GM18517 (cell line): ENCODE measurements at regions not wholly inside any gene's neighbourhood (a gene's known extent, or its start where the extent isn't known, plus 50 kb on each side); places are given as distances from the start of the nearest gene placed in this dataset.

Source experiments
- ATAC-seq: cut with Tn5 transposase; IDR thresholded peaks from one replicate; pipeline ENCODE4 v1.9.1; 2021; ENCODE audit warnings: mild to moderate bottlenecking, moderate library complexity; ENCODE audit not compliant: unreplicated experiment

DNA sequence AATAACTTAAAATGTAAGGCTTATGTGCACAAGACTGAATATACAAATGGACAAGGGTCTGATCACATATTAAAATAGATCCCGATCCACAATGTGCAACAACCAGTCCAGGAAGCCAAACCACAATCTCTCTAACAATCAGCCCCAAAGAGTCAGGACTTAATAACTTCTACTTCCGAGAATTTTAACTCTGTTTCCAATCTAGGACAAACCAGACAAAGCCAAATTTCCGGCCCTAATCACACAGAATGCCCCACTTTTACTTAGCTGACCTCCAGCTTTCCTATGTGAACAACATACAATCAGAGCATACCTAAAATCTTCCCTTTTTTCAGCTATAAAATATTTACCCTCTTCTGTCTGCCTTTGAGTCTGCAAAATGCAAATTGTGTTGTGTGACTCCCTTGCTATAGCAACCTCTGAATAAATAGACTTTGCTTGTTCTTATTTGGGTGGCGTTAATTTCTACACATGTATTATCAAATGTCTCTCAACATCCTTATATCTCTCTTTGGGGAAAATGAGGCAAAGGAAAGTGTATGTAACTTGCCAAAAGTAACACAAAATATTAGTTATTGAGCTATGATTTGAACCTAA is 381.9 kb upstream of the MC4R start:
- ATAC-seq = no peak

DNA sequence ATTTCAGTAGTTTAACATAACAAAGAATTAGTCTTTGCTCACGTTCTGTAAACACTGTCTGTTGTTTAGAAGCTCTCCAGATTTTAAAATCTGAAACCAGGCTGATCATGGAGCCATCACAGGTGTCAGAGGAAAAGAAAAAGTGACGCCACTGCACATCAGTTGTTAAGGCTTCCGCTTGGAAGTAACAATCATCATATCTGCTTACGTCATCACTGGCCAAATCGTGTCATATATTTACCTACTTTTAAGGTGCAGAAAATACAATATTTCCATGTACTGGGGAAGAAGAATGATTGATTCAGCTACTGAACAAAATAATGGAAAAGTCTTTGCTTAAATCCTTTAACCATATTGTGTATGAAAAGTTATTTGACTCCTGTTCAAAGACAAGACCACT is 382.6 kb upstream of the MC4R start:
- no peak for ATAC-seq

DNA sequence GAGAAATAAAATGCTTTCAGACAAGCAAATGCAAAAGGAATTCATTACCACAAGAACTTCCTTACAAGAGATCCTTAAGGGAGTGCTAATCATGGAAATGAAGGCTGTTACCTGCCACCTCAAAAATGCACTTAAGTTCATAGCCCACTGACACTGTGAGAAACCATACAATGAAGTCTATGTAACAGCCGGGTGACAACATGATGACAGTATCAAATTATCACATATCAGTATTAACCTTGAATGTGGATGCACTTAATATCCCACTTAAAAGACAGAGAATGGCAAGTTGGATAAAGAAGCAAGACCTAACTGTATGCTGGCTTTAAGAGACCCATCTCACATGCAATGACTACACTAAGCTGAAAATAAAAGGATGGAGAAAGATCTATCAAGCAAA is 403.4 kb upstream of the MC4R start:
- no peak for ATAC-seq

DNA sequence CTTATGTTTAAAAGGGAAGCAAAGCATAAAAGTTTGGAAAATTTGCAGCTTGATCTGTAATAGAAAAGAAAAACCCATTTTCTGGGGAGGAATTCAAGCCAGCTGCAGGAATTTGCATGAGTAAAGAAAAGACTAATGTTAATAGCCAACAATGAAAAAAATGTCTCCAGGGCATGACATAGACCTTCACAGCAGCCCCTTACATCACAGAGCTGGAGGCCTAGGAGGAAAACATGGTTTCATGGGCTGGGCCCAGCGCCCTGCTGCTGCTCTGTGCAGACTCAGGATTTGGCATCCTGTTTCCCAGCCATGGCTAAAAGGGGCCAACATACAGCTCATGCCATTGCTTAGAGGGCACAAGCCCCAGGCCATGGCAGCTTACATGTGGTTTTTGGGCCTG is 411.6 kb upstream of the MC4R start:
- ATAC-seq = no peak

DNA sequence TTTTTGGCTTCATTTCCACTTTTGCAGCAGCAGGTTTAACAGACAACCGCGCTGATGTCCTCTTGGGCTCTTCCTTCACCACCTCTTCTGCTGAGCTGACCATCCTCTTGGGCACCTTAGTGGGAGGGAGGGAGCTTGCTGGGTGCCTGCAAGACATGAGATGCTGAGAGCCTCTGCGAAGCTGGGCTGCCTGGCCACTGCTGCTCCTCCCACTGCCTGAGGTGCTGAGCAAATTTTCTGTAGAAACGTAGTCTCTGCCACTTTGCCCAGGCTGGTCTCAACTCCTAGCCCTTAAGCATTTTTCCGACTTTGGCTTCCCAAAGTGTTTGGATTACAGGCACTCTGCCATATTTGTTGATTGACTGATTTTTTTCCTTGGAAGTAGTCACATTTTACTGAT is 422.2 kb upstream of the MC4R start:
- ATAC-seq = no peak

DNA sequence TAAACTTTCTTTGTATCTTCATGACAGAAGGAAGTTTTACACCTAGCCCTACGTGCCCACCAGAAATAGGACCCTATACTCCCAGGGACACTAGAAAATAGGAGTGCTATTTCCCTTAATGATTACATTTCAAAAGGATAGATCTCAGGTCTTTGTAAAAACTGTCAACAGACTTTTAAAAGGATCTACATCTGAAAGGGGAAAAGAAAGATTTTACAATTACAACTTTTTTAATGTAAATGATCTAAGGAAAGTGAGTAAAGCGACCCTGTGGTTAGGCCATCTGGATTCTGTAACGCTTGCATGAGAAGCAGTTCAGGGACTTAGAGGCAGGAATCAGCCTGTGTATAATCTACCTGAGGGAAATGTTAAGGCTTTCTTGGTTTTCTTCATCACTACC is 431.8 kb upstream of the MC4R start:
- no peak for ATAC-seq

DNA sequence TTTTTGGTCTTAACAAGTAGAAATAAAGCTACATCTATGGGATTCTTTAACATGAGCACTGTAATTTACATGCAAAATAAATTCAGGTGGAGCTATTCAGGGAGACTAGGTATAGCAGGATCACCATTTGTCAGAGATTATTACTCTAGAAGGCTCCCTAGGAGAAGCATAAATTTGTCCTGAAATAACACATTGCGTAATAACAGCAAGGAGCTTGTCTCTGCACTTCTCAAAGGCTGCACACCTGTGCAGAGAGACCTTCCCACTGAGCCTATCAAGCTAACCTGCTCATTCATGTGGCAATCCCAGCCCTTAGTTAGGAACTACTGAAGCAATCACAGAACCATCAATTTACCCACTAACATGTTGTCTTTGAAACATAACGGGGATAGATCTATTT is 437.4 kb upstream of the MC4R start:
- no peak for ATAC-seq

DNA sequence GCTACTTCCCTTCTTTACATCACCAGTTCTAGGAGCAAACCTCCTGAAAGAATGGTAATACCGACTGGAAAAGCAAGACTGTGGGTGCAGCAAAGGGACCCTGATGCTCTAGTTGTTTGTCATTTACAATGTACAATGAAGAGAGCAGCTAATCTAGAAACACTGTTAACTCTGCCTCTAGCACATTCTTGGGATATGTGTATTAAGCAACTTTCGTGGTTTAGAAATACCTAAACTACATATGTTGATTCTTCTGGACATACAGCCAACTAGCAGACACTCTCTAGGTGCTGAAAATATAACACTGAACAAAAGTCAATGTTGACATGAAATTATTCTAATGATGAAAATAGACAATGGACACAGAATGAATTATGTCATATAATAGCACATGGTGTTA is 440.3 kb upstream of the MC4R start:
- ATAC-seq = no peak

DNA sequence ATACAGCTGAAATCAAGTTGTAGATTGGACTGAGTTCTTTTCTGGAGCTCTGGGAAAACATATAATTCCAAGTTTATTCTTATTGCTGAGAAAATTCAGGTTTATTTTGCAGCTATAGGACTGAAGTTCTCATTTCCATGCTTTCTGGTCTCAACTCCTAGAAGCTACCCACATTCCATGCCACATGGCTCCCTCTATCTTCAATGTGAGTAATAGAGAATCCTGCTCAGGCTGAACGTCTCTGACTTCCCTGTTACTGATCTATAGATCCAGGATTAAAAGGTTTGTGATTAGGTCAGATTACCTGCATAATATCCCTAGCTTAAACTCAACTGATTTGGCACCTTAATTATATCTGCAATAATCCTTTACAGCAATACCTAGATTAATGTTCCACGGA is 453.8 kb upstream of the MC4R start:
- no peak for ATAC-seq

DNA sequence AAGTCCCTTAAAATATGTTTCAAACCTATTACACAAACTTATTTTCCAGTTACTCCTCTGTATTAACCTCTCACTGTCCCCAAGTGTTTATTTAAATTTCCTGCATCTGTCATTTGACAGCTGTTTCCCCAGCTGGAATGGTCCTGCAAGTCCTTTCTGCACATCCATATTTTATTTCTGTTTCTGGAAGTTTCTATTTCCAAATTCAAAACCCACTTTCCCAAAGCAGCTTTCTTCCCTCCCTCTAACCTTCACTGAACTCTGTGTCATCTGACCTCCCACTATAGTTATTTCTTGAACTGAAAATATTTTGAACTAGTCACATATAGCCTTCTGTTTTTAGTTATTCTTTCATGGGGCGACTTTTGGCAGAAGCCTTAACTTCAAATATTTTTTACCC is 459.4 kb upstream of the MC4R start:
- no peak for ATAC-seq

DNA sequence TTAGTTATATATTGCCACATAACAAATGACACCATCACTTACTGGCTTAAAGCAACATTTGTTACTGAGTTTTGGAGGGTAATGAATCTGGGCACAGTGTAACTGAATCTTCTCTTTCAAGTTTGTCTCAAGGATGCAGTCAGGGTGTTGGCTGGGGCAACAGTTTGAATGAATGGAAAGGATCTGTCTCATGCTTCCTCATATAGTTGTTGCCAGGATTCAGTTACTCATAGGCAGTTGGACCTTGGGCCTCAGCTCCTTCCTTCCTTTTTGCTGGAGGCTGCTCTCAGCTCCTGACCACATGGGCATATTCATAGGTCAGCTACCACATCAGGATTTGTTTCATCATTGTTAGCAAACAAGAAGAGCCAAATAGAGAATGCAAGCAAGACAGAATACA is 466.1 kb upstream of the MC4R start:
- no peak for ATAC-seq

DNA sequence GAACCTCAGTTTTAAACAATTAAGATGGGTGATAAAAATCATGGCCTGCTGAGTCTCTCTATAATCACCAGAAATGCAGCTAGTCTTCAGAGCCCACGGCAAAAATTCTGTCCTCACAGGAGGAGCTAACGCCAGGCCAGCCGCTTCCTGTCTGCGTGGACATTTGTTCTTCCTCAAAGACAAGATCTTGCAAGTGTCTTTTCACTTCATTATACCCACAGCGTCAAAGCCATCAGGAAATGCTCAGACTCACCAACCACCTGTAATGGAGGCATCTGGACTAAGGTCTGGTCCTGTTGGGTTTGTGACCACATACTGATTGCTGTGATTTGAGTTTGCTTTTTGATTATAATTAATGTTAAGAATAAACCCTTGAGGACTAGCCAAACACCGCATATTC is 473.8 kb upstream of the MC4R start:
- no peak for ATAC-seq

DNA sequence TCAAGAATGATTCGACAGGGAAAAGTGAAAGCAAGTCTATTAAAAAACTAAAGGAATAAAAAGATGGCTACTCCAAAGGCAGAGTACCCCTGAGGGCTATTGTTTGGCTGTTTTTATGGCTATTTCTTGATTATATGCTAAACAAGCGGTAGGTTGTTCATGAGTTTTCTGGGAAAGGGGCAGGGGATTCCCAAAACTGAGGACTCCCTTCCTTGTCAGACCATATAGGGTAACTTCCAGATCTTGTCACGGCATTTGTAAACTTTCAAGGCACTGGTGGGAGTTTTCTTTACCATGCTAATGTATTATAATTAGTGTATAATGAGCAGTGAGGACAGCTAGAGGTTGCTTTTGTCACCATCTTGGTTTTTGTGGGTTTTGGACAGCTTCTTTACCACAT is 474.9 kb upstream of the MC4R start:
- ATAC-seq = no peak

DNA sequence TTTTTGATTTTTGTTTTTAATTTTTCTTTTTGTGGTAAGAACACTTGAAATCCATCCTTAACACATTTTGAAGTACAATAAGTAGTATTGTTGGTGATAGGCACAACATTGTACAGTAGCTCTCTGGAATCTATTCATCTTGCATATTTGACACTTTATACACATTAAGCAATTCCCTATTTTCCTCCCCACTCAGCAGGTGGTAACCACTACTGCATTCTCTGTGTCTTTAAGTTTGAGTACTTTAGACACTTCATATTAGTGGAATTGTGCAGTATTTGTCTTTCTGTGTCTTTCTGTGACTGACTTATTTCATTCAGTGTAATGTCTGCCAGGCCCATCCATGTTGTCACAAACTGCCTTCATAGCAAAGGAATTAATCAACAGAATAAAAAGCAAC is 471.7 kb upstream of the CDH20 start:
- no peak for ATAC-seq

DNA sequence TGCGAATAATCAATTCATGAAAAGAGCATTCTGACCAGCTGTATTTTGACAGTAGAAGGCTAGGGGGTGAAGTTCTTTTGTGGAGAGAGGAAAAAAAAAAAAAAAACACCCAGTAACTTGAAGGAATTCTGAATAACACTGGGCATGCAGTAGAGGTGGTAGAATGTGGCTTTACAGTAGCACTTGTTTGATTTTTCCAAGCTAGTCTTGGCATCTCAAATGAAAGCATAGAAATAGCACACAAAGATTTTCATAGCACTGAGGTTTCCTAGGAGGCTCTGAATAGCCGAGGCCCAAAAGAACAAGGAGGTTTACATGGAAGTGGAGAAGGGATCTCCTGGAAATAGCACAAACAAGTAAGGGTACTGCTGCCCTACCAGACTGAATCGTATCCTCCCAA is 470.2 kb upstream of the CDH20 start:
- no peak for ATAC-seq

DNA sequence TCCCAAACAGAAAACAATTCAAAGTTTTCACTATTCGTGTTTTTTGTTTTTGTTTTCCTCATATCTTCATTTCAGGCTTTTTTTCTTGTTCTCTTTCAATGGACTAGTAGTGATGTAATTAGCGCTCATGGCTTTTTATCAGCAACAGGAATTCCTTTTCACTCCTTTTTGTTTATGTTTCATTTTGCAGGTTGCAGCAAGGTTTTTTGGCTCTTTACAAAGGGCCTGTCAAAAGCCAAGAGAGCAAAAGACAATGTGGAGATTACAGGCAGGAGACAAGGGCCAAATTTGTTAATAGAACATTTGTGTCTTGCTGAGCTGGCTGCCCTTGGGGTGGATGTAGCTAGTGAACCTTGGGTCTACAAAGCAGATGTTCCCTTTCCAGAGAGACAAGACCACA is 467.4 kb upstream of the CDH20 start:
- ATAC-seq = no peak

DNA sequence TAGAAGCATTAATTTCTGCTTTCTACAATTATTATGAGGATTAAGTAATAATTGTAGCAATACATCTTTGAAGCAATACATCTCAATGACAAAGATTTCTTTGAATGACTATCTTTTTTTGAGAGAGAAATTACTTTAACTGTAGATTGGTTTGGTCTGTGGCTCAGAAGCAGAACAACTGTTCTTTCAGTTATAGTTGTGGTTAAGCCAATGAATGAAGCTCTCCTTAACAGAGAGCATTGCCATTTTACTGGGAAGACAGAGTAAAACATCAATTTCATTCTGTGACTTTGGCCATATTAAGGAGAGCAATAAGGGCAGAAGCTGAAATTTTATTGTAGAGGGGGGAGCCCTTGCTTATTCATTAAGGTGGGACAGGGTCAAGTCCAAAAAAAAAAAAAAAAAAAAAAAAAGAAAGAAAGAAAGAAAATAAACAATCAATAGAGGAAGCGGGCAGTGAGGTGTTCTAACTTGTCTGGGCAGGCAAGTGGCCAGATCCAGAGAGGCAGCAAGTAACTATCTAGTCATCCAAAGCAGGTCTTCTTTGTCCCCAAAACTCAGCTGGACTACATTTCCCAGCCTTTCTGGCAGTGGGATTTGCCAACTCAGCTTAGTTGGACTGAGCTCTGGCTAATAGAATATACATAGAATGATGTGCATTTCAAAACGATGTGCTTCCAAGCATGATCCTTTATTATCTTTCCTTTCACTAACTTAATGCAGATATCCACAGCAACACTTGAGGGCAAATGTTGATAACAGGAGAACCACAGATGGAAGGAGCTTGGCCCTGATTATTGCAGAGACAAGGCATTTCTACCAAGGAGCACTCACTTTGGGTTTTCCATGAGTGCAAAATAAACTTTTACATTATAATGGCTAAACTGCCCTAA is 462.7 kb upstream of the CDH20 start:
- ATAC-seq = no peak

DNA sequence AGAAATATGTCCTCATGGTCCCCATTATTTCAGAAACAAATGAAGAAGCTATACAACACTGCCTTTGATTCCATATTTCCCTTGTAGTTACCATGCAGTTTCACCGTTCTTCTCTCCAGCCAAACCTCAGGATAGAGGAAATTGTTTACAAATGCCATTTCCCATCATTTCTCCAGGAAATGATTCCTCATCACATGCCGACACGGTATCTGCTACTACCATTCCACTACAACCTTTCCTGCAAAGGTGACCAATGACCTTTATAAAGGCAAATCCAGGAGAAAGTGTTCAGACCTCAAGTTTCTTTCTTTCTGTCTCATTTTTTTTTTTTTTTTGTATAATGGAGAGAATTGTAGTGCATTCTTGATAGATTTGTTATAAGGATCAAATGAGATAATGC is 460.8 kb upstream of the CDH20 start:
- no peak for ATAC-seq

DNA sequence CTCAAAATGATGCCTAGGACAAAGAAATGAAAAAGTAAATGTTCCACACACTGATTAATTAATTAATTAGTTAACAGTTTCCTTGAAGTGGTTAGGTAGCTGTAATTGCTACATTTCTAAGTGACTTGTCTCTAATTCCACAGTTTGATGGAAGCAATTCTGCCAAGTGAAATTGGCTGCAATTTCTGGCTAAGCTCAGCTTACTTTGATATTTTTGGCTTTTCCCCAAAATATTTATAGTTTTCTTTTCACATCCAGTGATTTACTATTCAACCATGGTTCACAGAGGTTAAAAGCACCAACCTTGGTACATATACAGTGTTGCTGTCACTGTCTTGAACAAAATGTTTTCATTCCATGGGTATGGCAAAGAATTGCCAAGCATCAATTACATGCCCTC is 459.5 kb upstream of the CDH20 start:
- ATAC-seq = no peak

DNA sequence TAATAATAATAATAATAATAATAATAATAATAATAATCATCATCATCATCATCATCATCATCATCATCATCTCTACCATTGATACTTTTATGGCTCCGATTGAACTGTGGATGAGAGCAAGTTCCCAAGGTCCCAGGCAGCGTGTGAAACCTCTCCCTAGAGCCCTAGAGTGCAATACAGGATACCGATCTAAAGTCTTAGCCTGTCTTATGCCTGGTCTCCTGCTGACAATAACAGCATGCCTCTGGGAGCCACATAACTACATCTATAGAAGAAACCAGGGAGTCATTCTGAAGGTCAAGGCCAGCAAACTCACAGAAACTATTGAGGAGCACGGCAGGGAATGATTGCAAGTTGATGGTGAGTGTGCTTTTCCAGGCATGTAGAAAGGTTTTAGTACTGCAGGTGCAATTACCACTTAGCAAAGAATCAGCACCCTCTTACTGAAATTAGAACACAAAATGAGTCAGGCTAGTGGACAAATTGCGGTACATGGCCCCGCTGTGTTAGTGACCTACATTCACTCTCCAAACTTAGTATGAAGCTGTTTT is 457.2 kb upstream of the CDH20 start:
- no peak for ATAC-seq

DNA sequence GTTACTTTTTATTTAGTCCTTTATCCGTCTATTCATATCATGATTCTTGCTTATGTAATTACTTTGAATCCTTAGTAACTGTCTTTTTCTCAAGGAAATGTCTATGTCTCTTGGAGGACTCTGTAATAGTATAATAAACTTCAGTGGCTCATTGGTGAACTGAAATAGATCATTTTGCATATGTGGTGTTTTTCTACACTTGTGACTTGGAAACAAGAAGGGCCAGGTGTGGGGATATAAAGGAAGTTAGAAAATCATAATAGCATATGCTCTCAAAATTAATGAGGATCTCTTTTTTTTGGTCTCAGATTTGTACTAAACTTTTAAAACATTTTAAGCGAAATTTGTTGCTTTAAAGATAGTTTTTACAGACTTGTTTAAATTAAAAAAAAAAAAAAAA is 453.0 kb upstream of the CDH20 start:
- ATAC-seq = no peak

DNA sequence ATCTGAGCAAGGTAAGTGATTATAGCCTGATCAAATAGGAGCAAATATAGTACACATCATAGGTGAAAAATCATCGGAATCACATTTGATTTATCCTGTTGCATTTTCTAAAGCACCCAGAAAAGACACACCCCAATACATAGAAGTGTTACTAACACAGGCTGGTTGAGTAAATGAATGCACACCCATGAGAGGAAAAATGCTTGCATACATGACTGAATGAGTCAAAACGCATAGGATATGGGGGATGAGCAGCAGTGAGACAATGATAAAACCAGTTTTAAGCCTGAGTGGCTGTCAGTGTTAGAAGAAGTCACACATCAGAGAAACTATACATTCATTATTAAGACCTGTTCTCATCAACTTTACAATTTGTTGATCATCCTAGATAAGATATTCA is 449.6 kb upstream of the CDH20 start:
- no peak for ATAC-seq
